ENCODE measurements at regions not wholly inside any gene's neighbourhood (a gene's known extent, or its start where the extent isn't known, plus 50 kb on each side); places are given as distances from the start of the nearest gene placed in this dataset.
A peak's percentile ranks its signal among the peaks of the same experiment; 100 is the strongest.

- no peak for DNase-seq (ENCODE audit: low read depth)
- H3K4me3 ChIP-seq (ENCODE audit: low read depth, low read length): no peak overlapping the region
These were observed 220.8 kb upstream of the HEY2 start for GRCh38 chr6:125528621-125529041.

GRCh38 chr6:125529061-125529460 is 220.4 kb upstream of the HEY2 start:
- no peak overlapping the region for H3K4me3 ChIP-seq (ENCODE audit: low read depth, low read length)
- DNase-seq (ENCODE audit: low read depth): no peak

GRCh38 chr6:125533710-125534397 is 215.6 kb upstream of the HEY2 start:
- H3K4me3 ChIP-seq (ENCODE audit: low read depth, low read length): peak overlapping the region; percentile 12
- no peak for DNase-seq (ENCODE audit: low read depth)

GRCh38 chr6:125534430-125535263 is 214.8 kb upstream of the HEY2 start:
- H3K4me3 ChIP-seq (ENCODE audit: low read depth, low read length): no peak overlapping the region
- DNase-seq (ENCODE audit: low read depth): no peak

- no peak for DNase-seq (ENCODE audit: low read depth)
- H3K4me3 ChIP-seq (ENCODE audit: low read depth, low read length): no peak overlapping the region
These were observed 212.3 kb upstream of the HEY2 start for GRCh38 chr6:125537090-125537489.

- H3K4me3 ChIP-seq (ENCODE audit: low read depth, low read length): no peak overlapping the region
- DNase-seq (ENCODE audit: low read depth): no peak
These were observed 209.5 kb upstream of the HEY2 start for GRCh38 chr6:125539892-125540291.

GRCh38 chr6:125544819-125545218 is 204.6 kb upstream of the HEY2 start:
- H3K4me3 ChIP-seq (ENCODE audit: low read depth, low read length): no peak overlapping the region
- DNase-seq (ENCODE audit: low read depth): no peak

- H3K4me3 ChIP-seq (ENCODE audit: low read depth, low read length): no peak overlapping the region
- no peak for DNase-seq (ENCODE audit: low read depth)
These were observed 202.6 kb upstream of the HEY2 start for GRCh38 chr6:125546841-125547251.

GRCh38 chr6:125547381-125547780 is 202.1 kb upstream of the HEY2 start:
- no peak for DNase-seq (ENCODE audit: low read depth)
- no peak overlapping the region for H3K4me3 ChIP-seq (ENCODE audit: low read depth, low read length)

GRCh38 chr6:125549202-125549884 is 200.1 kb upstream of the HEY2 start:
- no peak overlapping the region for H3K4me3 ChIP-seq (ENCODE audit: low read depth, low read length)
- DNase-seq (ENCODE audit: low read depth): no peak

GRCh38 chr6:125550892-125551291 is 198.5 kb upstream of the HEY2 start:
- no peak for DNase-seq (ENCODE audit: low read depth)
- H3K4me3 ChIP-seq (ENCODE audit: low read depth, low read length): no peak overlapping the region

GRCh38 chr6:125552819-125553218 is 196.6 kb upstream of the HEY2 start:
- H3K4me3 ChIP-seq (ENCODE audit: low read depth, low read length): no peak overlapping the region

GRCh38 chr6:125554456-125554855 is 195.0 kb upstream of the HEY2 start:
- DNase-seq (ENCODE audit: low read depth): no peak

More at GRCh38 chr6:125552819-125553218, 196.6 kb upstream of the HEY2 start:
- no peak for DNase-seq (ENCODE audit: low read depth)

GRCh38 chr6:125558241-125558843 is 191.1 kb upstream of the HEY2 start:
- no peak for DNase-seq (ENCODE audit: low read depth)
- H3K4me3 ChIP-seq (ENCODE audit: low read depth, low read length): no peak overlapping the region

More at GRCh38 chr6:125554456-125554855, 195.0 kb upstream of the HEY2 start:
- H3K4me3 ChIP-seq (ENCODE audit: low read depth, low read length): no peak overlapping the region

- DNase-seq (ENCODE audit: low read depth): no peak
- H3K4me3 ChIP-seq (ENCODE audit: low read depth, low read length): no peak overlapping the region
These were observed 190.5 kb upstream of the HEY2 start for GRCh38 chr6:125558907-125559306.

- H3K4me3 ChIP-seq (ENCODE audit: low read depth, low read length): no peak overlapping the region
- no peak for DNase-seq (ENCODE audit: low read depth)
These were observed 187.3 kb upstream of the HEY2 start for GRCh38 chr6:125562156-125562555.

GRCh38 chr6:125564941-125565340 is 184.5 kb upstream of the HEY2 start:
- H3K4me3 ChIP-seq (ENCODE audit: low read depth, low read length): no peak overlapping the region
- no peak for DNase-seq (ENCODE audit: low read depth)

GRCh38 chr6:125567407-125567806 is 182.0 kb upstream of the HEY2 start:
- no peak for DNase-seq (ENCODE audit: low read depth)
- no peak overlapping the region for H3K4me3 ChIP-seq (ENCODE audit: low read depth, low read length)

- H3K4me3 ChIP-seq (ENCODE audit: low read depth, low read length): no peak overlapping the region
- no peak for DNase-seq (ENCODE audit: low read depth)
These were observed 180.8 kb upstream of the HEY2 start for GRCh38 chr6:125568609-125569008.

- H3K4me3 ChIP-seq (ENCODE audit: low read depth, low read length): no peak overlapping the region
- DNase-seq (ENCODE audit: low read depth): no peak
These were observed 178.9 kb upstream of the HEY2 start for GRCh38 chr6:125570526-125570925.

All from skeletal muscle cell (primary cell).